Neutrophil (primary cell): ENCODE measurements at regions not wholly inside any gene's neighbourhood (a gene's known extent, or its start where the extent isn't known, plus 50 kb on each side); places are given as distances from the start of the nearest gene placed in this dataset.
"Not testable (repeated sequence)": the region's sequence is repeated elsewhere in the genome, so short reads cannot be mapped to it uniquely, and the experiment has no call there.

ENCODE experiments used
- H3K27ac ChIP-seq: fragments of 200-600 bp; sonication (generic); 2 replicates; pipeline ENCODE4 v1.5.1; 2016; ENCODE audit warnings: mild to moderate bottlenecking, moderate library complexity
- H3K27me3 ChIP-seq: fragments of 200-600 bp; sonication (generic); 2 replicates; pipeline ENCODE4 v1.6.0; 2016; ENCODE audit warnings: mild to moderate bottlenecking
- H3K36me3 ChIP-seq: fragments of 200-600 bp; sonication (generic); 2 replicates; pipeline ENCODE4 v1.5.1; 2017
- H3K4me1 ChIP-seq, 2 experiments: fragments of 200-600 bp in 1 of 2; sonication (generic) in 1 of 2; 1 replicate in 1 of 2; 2 replicates in 1 of 2; pipeline versions ENCODE4 v1.5.1 to v1.6.1; 2013 to 2016; ENCODE audit warnings: low read depth in 1 of 2, low read length in 1 of 2, mild to moderate bottlenecking in 1 of 2, moderate library complexity in 1 of 2; ENCODE audit not compliant: control insufficient read depth in 1 of 2, insufficient read depth in 1 of 2
- H3K4me3 ChIP-seq, 2 experiments: fragments of 200-600 bp in 1 of 2; sonication (generic) in 1 of 2; 1 replicate in 1 of 2; 2 replicates in 1 of 2; pipeline ENCODE4 v1.5.1; 2013 to 2016; ENCODE audit warnings: low read depth in 1 of 2, low read length in 1 of 2, mild to moderate bottlenecking in 1 of 2, moderate library complexity in 1 of 2
- H3K9me3 ChIP-seq: fragments of 200-600 bp; sonication (generic); 2 replicates; pipeline ENCODE4 v1.5.1; 2016
- CTCF ChIP-seq: fragments of 200-600 bp; sonication (generic); IDR thresholded peaks from 2 replicates; pipeline ENCODE4 v1.5.1; 2016; ENCODE audit warnings: antibody characterized with exemption

GRCh38 chr10:100645613-100646392, 99.6 kb upstream of the PAX2 start:
- TF ChIP-seq CTCF = no peak
- peaks cover 100% of the 10 kb centered on the region for H3K27me3 ChIP-seq
- H3K4me1 ChIP-seq = no peaks in the 10 kb centered on the region
- no peak overlapping the region for H3K27ac ChIP-seq
- no peaks in the 10 kb centered on the region for H3K36me3 ChIP-seq
- H3K9me3 ChIP-seq = no peaks in the 10 kb centered on the region
- H3K4me3 ChIP-seq = no peak overlapping the region

GRCh38 chr10:100647928-100648327, 97.5 kb upstream of the PAX2 start:
- no peak for TF ChIP-seq CTCF
- Histone ChIP-seq H3K27ac (no peak overlapping the region), H3K4me3 (no peak overlapping the region), H3K4me1 (no peaks in the 10 kb centered on the region), H3K36me3 (no peaks in the 10 kb centered on the region), H3K27me3 (peaks cover 93% of the 10 kb centered on the region), H3K9me3 (no peaks in the 10 kb centered on the region)

- peaks cover 93% of the 10 kb centered on the region for H3K27me3 ChIP-seq
- H3K27ac ChIP-seq = no peak overlapping the region
- H3K9me3 ChIP-seq = no peaks in the 10 kb centered on the region
- TF ChIP-seq CTCF = no peak
- peaks cover 0 to 13% of the 10 kb centered on the region in 2 experiments for H3K4me1 ChIP-seq
- no peak overlapping the region for H3K4me3 ChIP-seq
- no peaks in the 10 kb centered on the region for H3K36me3 ChIP-seq
Observed at GRCh38 chr10:100650693-100651092, 94.7 kb upstream of the PAX2 start.

- not testable (repeated sequence) for H3K36me3 ChIP-seq, H3K27ac ChIP-seq, H3K4me3 ChIP-seq, H3K9me3 ChIP-seq
- Histone ChIP-seq H3K27me3 (peaks cover 93% of the 10 kb centered on the region), H3K4me1 (peaks cover 0 to 17% of the 10 kb centered on the region in 2 experiments)
Observed at GRCh38 chr10:100651099-100651498, 94.3 kb upstream of the PAX2 start.

- no peaks in the 10 kb centered on the region for H3K36me3 ChIP-seq
- H3K4me3 ChIP-seq = no peak overlapping the region
- peaks cover 0 to 20% of the 10 kb centered on the region in 2 experiments for H3K4me1 ChIP-seq
- H3K27me3 ChIP-seq = peaks cover 93% of the 10 kb centered on the region
- TF ChIP-seq CTCF = no peak
- H3K9me3 ChIP-seq = no peaks in the 10 kb centered on the region
- H3K27ac ChIP-seq = no peak overlapping the region
Observed at GRCh38 chr10:100651916-100652315, 93.5 kb upstream of the PAX2 start.

- Histone ChIP-seq H3K36me3 (no peaks in the 10 kb centered on the region), H3K4me3 (no peak overlapping the region), H3K27ac (no peak overlapping the region), H3K9me3 (no peaks in the 10 kb centered on the region), H3K4me1 (peaks cover 0 to 20% of the 10 kb centered on the region in 2 experiments), H3K27me3 (peaks cover 93% of the 10 kb centered on the region)
- TF ChIP-seq CTCF = no peak
Observed at GRCh38 chr10:100652406-100653135, 92.8 kb upstream of the PAX2 start.
